Kidney epithelial cell (primary cell): ENCODE measurements at regions not wholly inside any gene's neighbourhood (a gene's known extent, or its start where the extent isn't known, plus 50 kb on each side); places are given as distances from the start of the nearest gene placed in this dataset.

ENCODE experiments used
- DNase-seq: peaks from one replicate; pipeline ENCODE4 v3.0.0-alpha.2; 2010; ENCODE audit warnings: low read depth
- H3K27me3 ChIP-seq: 2 replicates; pipeline ENCODE4 v1.6.0; 2011; ENCODE audit warnings: low read length; ENCODE audit not compliant: control insufficient read depth, insufficient read depth
- H3K36me3 ChIP-seq: 2 replicates; pipeline ENCODE4 v1.5.1; 2011; ENCODE audit warnings: low read length; ENCODE audit not compliant: control insufficient read depth, insufficient read depth
- H3K4me3 ChIP-seq: 2 replicates; pipeline ENCODE4 v1.5.1; 2011; ENCODE audit warnings: low read depth, mild to moderate bottlenecking, control low read depth, low read length
- TF ChIP-seq, protein P1 (sequence below): IDR thresholded peaks from 2 replicates; pipeline ENCODE4 v1.5.1; 2011; ENCODE audit warnings: mild to moderate bottlenecking, moderate library complexity, low read length, control low read depth, inconsistent platforms; ENCODE audit not compliant: insufficient read depth, poor library complexity, severe bottlenecking

DNA sequence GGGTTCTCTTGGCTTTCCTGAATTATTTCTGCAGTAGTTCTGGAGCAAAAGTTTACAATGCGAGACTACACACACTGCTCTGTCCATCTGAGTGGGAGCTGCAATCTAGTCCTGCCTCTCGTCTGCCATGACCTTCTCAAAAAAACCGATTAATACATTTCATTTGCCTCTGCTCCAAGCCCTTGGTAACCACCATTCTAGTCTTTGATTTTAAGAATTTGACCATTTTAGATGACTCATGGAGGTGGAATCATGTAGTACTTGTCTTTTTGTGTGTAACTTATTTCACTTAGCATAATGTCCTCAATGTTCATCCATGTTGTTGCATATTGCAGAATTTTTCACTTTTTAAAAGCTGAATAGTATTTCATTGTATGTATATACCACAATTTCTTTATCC, 356.9 kb downstream of the SV2B start:
- Histone ChIP-seq H3K36me3 (no peaks in the 10 kb centered on the region), H3K27me3 (no peaks in the 10 kb centered on the region), H3K4me3 (no peak overlapping the region)
- no peak for DNase-seq
- TF ChIP-seq, protein P1, sequence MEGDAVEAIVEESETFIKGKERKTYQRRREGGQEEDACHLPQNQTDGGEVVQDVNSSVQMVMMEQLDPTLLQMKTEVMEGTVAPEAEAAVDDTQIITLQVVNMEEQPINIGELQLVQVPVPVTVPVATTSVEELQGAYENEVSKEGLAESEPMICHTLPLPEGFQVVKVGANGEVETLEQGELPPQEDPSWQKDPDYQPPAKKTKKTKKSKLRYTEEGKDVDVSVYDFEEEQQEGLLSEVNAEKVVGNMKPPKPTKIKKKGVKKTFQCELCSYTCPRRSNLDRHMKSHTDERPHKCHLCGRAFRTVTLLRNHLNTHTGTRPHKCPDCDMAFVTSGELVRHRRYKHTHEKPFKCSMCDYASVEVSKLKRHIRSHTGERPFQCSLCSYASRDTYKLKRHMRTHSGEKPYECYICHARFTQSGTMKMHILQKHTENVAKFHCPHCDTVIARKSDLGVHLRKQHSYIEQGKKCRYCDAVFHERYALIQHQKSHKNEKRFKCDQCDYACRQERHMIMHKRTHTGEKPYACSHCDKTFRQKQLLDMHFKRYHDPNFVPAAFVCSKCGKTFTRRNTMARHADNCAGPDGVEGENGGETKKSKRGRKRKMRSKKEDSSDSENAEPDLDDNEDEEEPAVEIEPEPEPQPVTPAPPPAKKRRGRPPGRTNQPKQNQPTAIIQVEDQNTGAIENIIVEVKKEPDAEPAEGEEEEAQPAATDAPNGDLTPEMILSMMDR: no peak

- Histone ChIP-seq H3K36me3 (no peaks in the 10 kb centered on the region), H3K27me3 (no peaks in the 10 kb centered on the region), H3K4me3 (no peak overlapping the region)
- TF ChIP-seq, protein P1: no peak
- DNase-seq: no peak
Measured at GRCh38 chr15:91461377-91461776, 361.3 kb downstream of the SV2B start.

DNA sequence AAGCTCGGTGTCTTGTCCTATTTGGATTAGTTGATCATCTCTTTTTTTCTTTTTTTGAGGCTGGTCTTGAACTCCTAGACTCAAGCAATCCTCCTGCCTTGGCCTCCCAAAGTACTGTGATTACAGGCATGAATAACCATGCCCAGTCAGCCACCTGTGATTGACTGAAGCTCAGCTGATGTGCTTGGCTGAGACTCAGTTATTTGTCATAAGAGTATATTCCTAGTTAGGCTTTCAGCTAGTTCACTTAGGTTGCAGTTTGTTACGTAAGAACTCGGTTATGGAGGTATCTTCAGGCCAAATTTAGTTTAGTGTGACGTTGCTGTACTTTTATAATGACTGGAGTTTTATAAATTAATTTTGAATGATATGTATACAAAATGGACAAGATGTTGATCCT, 365.0 kb downstream of the SV2B start:
- Histone ChIP-seq H3K36me3 (no peaks in the 10 kb centered on the region), H3K27me3 (no peaks in the 10 kb centered on the region), H3K4me3 (no peak overlapping the region)
- TF ChIP-seq, protein P1: no peak
- DNase-seq: no peak

DNA sequence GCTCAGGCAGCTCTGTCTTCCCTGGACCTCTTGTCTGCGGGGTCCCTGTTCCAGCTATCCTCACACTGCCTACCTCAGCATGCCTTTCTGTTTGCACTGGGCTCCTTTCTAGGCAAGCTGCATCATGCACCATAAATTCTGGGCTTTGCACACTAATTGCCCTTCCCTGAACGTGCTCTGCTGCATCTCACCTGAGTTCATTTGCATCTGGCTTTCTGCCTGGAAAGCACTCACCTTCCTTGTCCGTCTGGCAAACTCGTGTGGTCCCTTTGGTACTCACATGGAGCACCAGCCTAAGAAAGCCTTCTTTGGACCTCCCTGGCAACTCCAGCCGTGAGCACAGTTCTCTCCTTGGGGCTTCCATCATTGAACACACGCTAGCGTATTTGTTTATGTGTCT, 365.6 kb downstream of the SV2B start:
- Histone ChIP-seq H3K4me3 (no peak overlapping the region), H3K27me3 (no peaks in the 10 kb centered on the region), H3K36me3 (no peaks in the 10 kb centered on the region)
- TF ChIP-seq, protein P1: no peak
- no peak for DNase-seq

GRCh38 chr15:91468871-91469580, 369.0 kb downstream of the SV2B start:
- Histone ChIP-seq H3K27me3 (no peaks in the 10 kb centered on the region), H3K36me3 (no peaks in the 10 kb centered on the region), H3K4me3 (no peak overlapping the region)
- TF ChIP-seq, protein P1: no peak
- no peak for DNase-seq

GRCh38 chr15:91469632-91470567, 369.8 kb downstream of the SV2B start:
- H3K36me3 ChIP-seq: no peaks in the 10 kb centered on the region
- DNase-seq: no peak
- H3K27me3 ChIP-seq: no peaks in the 10 kb centered on the region
- no peak overlapping the region for H3K4me3 ChIP-seq
- TF ChIP-seq, protein P1: no peak
